Caco-2 (cell line): ENCODE measurements at regions not wholly inside any gene's neighbourhood (a gene's known extent, or its start where the extent isn't known, plus 50 kb on each side); places are given as distances from the start of the nearest gene placed in this dataset.

Experiments used
- BruUV-seq: library from RNA; stranded (reverse); fragments of 400-500 nt; replicated peaks from 2 replicates; lab custom pipeline; 2021; lab: Mats Ljungman, UMichigan
- CTCF ChIA-PET: fragments of 300-600 bp; sonication (Branson Sonifier 250); formaldehyde crosslinking; loops from one replicate; lab custom pipeline; 2022; ENCODE audit warnings: antibody characterized with exemption; lab: Charles Lee
- POLR2A ChIA-PET: fragments of 300-600 bp; sonication (Branson Sonifier 250); formaldehyde crosslinking; loops from one replicate; lab custom pipeline; 2022; ENCODE audit warnings: antibody characterized with exemption; lab: Charles Lee
- DNase-seq, 2 experiments: peaks; one replicate each; pipeline versions ENCODE4 v3.0.0 to v3.0.0-alpha.2; 2020 to 2022
- H3K27me3 ChIP-seq: replicated peaks from 2 replicates; pipeline ENCODE4 v1.6.0; 2011; ENCODE audit warnings: low read length; ENCODE audit not compliant: control insufficient read depth, insufficient read depth
- H3K36me3 ChIP-seq: 2 replicates; pipeline ENCODE4 v1.5.1; 2011; ENCODE audit warnings: low read length; ENCODE audit not compliant: control insufficient read depth, insufficient read depth
- H3K4me1 ChIP-seq: fragments of 250-450 bp; sonication (Bioruptor Pico); 2 replicates; pipeline ENCODE4 v1.5.1; 2020; ENCODE audit warnings: mild to moderate bottlenecking
- H3K4me3 ChIP-seq: 2 replicates; pipeline ENCODE4 v1.5.1; 2011; ENCODE audit warnings: low read depth, mild to moderate bottlenecking, control low read depth, low read length
- H3K9me3 ChIP-seq: fragments of 250-450 bp; sonication (Bioruptor Pico); 2 replicates; pipeline ENCODE4 v1.5.1; 2020; ENCODE audit warnings: mild to moderate bottlenecking, moderate library complexity
- H3K27ac Mint-ChIP-seq: one replicate; pipeline ENCODE4 v1.8.0; 2022; ENCODE audit warnings: mixed read lengths; ENCODE audit not compliant: unreplicated experiment
- H3K27me3 Mint-ChIP-seq: one replicate; pipeline ENCODE4 v1.8.0; 2022; ENCODE audit warnings: mixed read lengths; ENCODE audit not compliant: insufficient read depth, unreplicated experiment
- H3K36me3 Mint-ChIP-seq: one replicate; pipeline ENCODE4 v1.8.0; 2022; ENCODE audit warnings: mild to moderate bottlenecking, mixed read lengths; ENCODE audit not compliant: insufficient read depth, unreplicated experiment
- H3K4me1 Mint-ChIP-seq: one replicate; pipeline ENCODE4 v1.8.0; 2022; ENCODE audit warnings: low read depth, mixed read lengths; ENCODE audit not compliant: unreplicated experiment
- H3K4me3 Mint-ChIP-seq: one replicate; pipeline ENCODE4 v1.8.0; 2022; ENCODE audit warnings: mild to moderate bottlenecking, moderate library complexity, mixed read lengths; ENCODE audit not compliant: unreplicated experiment
- H3K9me3 Mint-ChIP-seq: one replicate; pipeline ENCODE4 v1.8.0; 2022; ENCODE audit warnings: mixed read lengths; ENCODE audit not compliant: unreplicated experiment
- CTCF ChIP-seq, 2 experiments: fragments of 200-600 bp in 1 of 2; IDR thresholded peaks; 1 replicate in 1 of 2; 2 replicates in 1 of 2; pipeline versions ENCODE4 v1.5.1 to v1.8.0; 2011 to 2022; ENCODE audit warnings: antibody characterized with exemption in 1 of 2, control low read depth in 1 of 2, inconsistent platforms in 1 of 2, low read depth in 1 of 2, low read length in 1 of 2, mild to moderate bottlenecking in 1 of 2, moderate library complexity in 1 of 2; ENCODE audit not compliant: insufficient read depth in 1 of 2, severe bottlenecking in 1 of 2, unreplicated experiment in 1 of 2
- intact Hi-C: fragments of 100-400 bp; cut with micrococcal nuclease; formaldehyde crosslinking; loops from one replicate; pipeline ENCODE4 v1.10.0; 2022; ENCODE audit not compliant: unreplicated experiment

- Mint-ChIP-seq H3K27ac (no peak overlapping the region), H3K36me3 (no peaks in the 10 kb centered on the region), H3K9me3 (no peaks in the 10 kb centered on the region), H3K4me1 (no peaks in the 10 kb centered on the region), H3K27me3 (no peaks in the 10 kb centered on the region), H3K4me3 (no peak overlapping the region)
- Histone ChIP-seq H3K4me1 (no peaks in the 10 kb centered on the region), H3K36me3 (no peaks in the 10 kb centered on the region), H3K27me3 (no peaks in the 10 kb centered on the region), H3K9me3 (no peaks in the 10 kb centered on the region), H3K4me3 (no peak overlapping the region)
- BruUV-seq: no TSS peak
- POLR2A ChIA-PET: no interaction called here
- no peak for DNase-seq
- CTCF ChIA-PET: interaction anchor here (1.3 kb wide), 1 partner anchor 231 kb away, joined by 7 read pairs; no protein-coding TSS in a partner anchor
- TF ChIP-seq CTCF (IDR thresholded peaks at IDR 0.05; ENCODE audit: insufficient read depth in 1 of 2, low read depth in 1 of 2, low read length in 1 of 2, severe bottlenecking in 1 of 2, unreplicated experiment in 1 of 2): no peak
- intact Hi-C loops: no loop called here
These were observed 170.1 kb downstream of the OLFM4 start for GRCh38 chr13:53198736-53199135.

- no TSS peak for BruUV-seq
- POLR2A ChIA-PET: no interaction called here
These were observed 171.5 kb downstream of the OLFM4 start for GRCh38 chr13:53200075-53200474.

DNA sequence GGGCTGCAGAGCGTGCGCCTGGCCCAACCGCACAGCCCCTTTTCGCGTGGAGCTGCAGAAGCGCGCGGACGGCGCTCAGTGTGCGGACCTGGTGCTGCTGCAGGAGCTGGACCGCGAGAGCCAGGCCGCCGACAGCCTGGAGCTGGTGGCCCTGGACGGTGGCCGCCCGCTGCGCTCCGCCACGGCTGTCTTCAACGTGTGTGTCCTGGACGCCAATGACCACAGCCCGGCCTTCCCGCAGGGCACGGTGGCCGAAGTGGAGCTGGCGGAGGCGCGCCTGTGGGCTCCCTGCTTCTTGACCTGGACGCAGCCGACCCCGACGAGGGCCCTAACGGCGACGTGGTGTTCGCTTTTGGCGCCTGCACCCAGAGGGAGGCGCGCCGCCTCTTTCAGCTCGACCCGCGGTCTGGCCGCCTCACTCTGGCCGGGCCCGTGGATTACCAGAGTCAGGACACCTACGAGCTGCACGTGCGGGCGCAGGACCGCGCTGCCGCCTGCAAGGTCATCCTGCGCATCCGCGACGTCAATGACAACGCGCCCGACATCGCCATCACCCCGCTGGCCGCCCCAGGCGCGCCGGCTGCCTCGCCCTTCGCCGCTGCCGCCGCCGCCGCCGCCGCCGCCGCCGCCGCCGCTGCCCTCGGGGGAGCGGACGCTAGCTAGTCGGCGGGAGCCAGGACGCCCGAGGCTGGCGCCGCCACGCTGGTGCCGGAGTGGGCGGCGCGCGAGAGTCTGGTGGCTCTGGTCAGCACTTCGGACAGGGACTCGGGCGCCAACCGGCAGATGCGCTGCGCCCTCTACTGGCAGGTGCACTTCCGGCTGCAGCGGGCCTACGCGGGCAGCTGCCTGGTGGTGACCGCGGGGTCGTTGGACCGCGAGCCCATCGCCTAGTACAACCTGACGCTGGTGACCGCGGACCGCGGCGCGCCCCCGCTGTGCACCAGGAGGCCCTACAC is 172.2 kb downstream of the OLFM4 start:
- intact Hi-C loops: no loop called here
- ChIA-PET POLR2A (no interaction called here), CTCF (no interaction called here)
- no peak overlapping the region for H3K27ac Mint-ChIP-seq
- H3K9me3 Mint-ChIP-seq: no peaks in the 10 kb centered on the region
- no peak for DNase-seq
- BruUV-seq: no TSS peak
- no peak overlapping the region for H3K4me3 Mint-ChIP-seq
- no peak overlapping the region for H3K4me3 ChIP-seq
- no peaks in the 10 kb centered on the region for H3K4me1 Mint-ChIP-seq
- no peaks in the 10 kb centered on the region for H3K36me3 ChIP-seq
- H3K36me3 Mint-ChIP-seq: no peaks in the 10 kb centered on the region
- H3K27me3 Mint-ChIP-seq: peaks cover 5% of the 10 kb centered on the region
- no peaks in the 10 kb centered on the region for H3K27me3 ChIP-seq
- peak in 1 of 2 experiments; percentile 31 for TF ChIP-seq CTCF (IDR thresholded peaks at IDR 0.05; ENCODE audit: insufficient read depth in 1 of 2, low read depth in 1 of 2, low read length in 1 of 2, severe bottlenecking in 1 of 2, unreplicated experiment in 1 of 2)
- no peaks in the 10 kb centered on the region for H3K4me1 ChIP-seq
- no peaks in the 10 kb centered on the region for H3K9me3 ChIP-seq

More at GRCh38 chr13:53200075-53200474, 171.5 kb downstream of the OLFM4 start:
- Mint-ChIP-seq H3K4me1 (no peaks in the 10 kb centered on the region), H3K27ac (no peak overlapping the region), H3K4me3 (no peak overlapping the region), H3K9me3 (no peaks in the 10 kb centered on the region), H3K36me3 (no peaks in the 10 kb centered on the region), H3K27me3 (peaks cover 2% of the 10 kb centered on the region)
- H3K4me1 ChIP-seq: no peaks in the 10 kb centered on the region
- no peaks in the 10 kb centered on the region for H3K36me3 ChIP-seq
- no peaks in the 10 kb centered on the region for H3K9me3 ChIP-seq
- H3K4me3 ChIP-seq: no peak overlapping the region
- no peak for TF ChIP-seq CTCF (IDR thresholded peaks at IDR 0.05; ENCODE audit: insufficient read depth in 1 of 2, low read depth in 1 of 2, low read length in 1 of 2, severe bottlenecking in 1 of 2, unreplicated experiment in 1 of 2)
- CTCF ChIA-PET: no interaction called here
- no peaks in the 10 kb centered on the region for H3K27me3 ChIP-seq
- DNase-seq: no peak
- intact Hi-C loops: no loop called here
